Gastroesophageal sphincter (tissue), 4 donors: ENCODE measurements at regions not wholly inside any gene's neighbourhood (a gene's known extent, or its start where the extent isn't known, plus 50 kb on each side); places are given as distances from the start of the nearest gene placed in this dataset.

Experiments
- ATAC-seq: fragments of 150-250 bp; one replicate; pipeline ENCODE4 v1.9.1; 2016; ENCODE audit warnings: mild to moderate bottlenecking, moderate library complexity
- H3K27ac ChIP-seq, 4 donors: fragments of 200-600 bp; sonication (generic) in 3 of 4; 1 replicate in 3 of 4; 2 replicates in 1 of 4; pipeline ENCODE4 v1.5.1; 2016 to 2019
- H3K27me3 ChIP-seq: fragments of 200-600 bp; sonication (generic); one replicate; pipeline ENCODE4 v1.5.1; 2019
- H3K36me3 ChIP-seq, 2 donors: fragments of 200-600 bp; sonication (generic); one replicate each; pipeline ENCODE4 v1.5.1; 2019; ENCODE audit warnings: control low read depth in 1 of 2
- H3K4me1 ChIP-seq, 3 donors: fragments of 200-600 bp; sonication (generic); 1 replicate in 2 of 3; 2 replicates in 1 of 3; pipeline ENCODE4 v1.5.1; 2016 to 2019; ENCODE audit warnings: control low read depth in 2 of 3
- H3K4me3 ChIP-seq, 2 donors: fragments of 200-600 bp; sonication (generic); one replicate each; pipeline ENCODE4 v1.5.1; 2019; ENCODE audit warnings: mild to moderate bottlenecking in 1 of 2, moderate library complexity in 1 of 2
- H3K9me3 ChIP-seq, 3 donors: fragments of 200-600 bp; sonication (generic); one replicate each; pipeline ENCODE4 v1.5.1; 2017 to 2019; ENCODE audit warnings: control low read depth in 2 of 3
- CTCF ChIP-seq, 4 experiments: fragments of 200-600 bp in 2 of 4; fragments of 450-650 bp in 2 of 4; sonication (generic) in 1 of 4; IDR thresholded peaks; one replicate each; pipeline ENCODE4 v1.5.1; 2017 to 2019; ENCODE audit warnings: antibody characterized with exemption in 4 of 4, mild to moderate bottlenecking in 2 of 4, moderate library complexity in 2 of 4
- EP300 ChIP-seq: sonication (generic); formaldehyde crosslinking; IDR thresholded peaks from one replicate; pipeline ENCODE4 v1.6.1; 2017; ENCODE audit warnings: antibody characterized with exemption, mild to moderate bottlenecking
- POLR2A ChIP-seq, 2 donors: fragments of 450-650 bp; IDR thresholded peaks; one replicate each; pipeline ENCODE4 v1.6.1; 2017; ENCODE audit warnings: antibody characterized with exemption in 2 of 2, mild to moderate bottlenecking in 2 of 2, moderate library complexity in 1 of 2
- POLR2AphosphoS5 ChIP-seq: sonication (generic); formaldehyde crosslinking; IDR thresholded peaks from one replicate; pipeline ENCODE4 v1.6.1; 2017; ENCODE audit warnings: antibody characterized with exemption
- WGBS, 2 donors: methylation state at CpG; one replicate each; pipeline ENCODE4 v1.1.5; 2018; ENCODE audit warnings: low coverage in 1 of 2; 5-methylcytosine and 5-hydroxymethylcytosine counted together

- H3K36me3 ChIP-seq, result no peaks in the 10 kb centered on the region
- no peak for ATAC-seq
- TF ChIP-seq POLR2AphosphoS5, result no peak
- no peak for TF ChIP-seq CTCF (IDR thresholded peaks at IDR 0.05)
- no peak for TF ChIP-seq EP300
- TF ChIP-seq POLR2A (IDR thresholded peaks at IDR 0.05), result no peak
- H3K27ac ChIP-seq, result no peak overlapping the region
- no peaks in the 10 kb centered on the region for H3K4me1 ChIP-seq
- H3K4me3 ChIP-seq, result no peak overlapping the region
- no peaks in the 10 kb centered on the region for H3K27me3 ChIP-seq
- H3K9me3 ChIP-seq, result no peaks in the 10 kb centered on the region
Measured at GRCh38 chr5:97752871-97753270, 569.8 kb upstream of the RIOK2 start.

- no peak for TF ChIP-seq EP300
- Histone ChIP-seq H3K4me1 (no peaks in the 10 kb centered on the region), H3K27ac (no peak overlapping the region), H3K27me3 (no peaks in the 10 kb centered on the region), H3K9me3 (no peaks in the 10 kb centered on the region), H3K36me3 (no peaks in the 10 kb centered on the region), H3K4me3 (no peak overlapping the region)
- no peak for ATAC-seq
Measured at GRCh38 chr5:97762483-97762882, 579.4 kb upstream of the RIOK2 start.

GRCh38 chr5:97764700-97765099, 581.7 kb upstream of the RIOK2 start:
- Histone ChIP-seq H3K36me3 (no peaks in the 10 kb centered on the region), H3K27ac (no peak overlapping the region), H3K27me3 (no peaks in the 10 kb centered on the region), H3K4me3 (no peak overlapping the region), H3K9me3 (no peaks in the 10 kb centered on the region), H3K4me1 (no peaks in the 10 kb centered on the region)
- no peak for ATAC-seq
- TF ChIP-seq POLR2AphosphoS5 (no peak), POLR2A (IDR thresholded peaks at IDR 0.05) (no peak), CTCF (IDR thresholded peaks at IDR 0.05) (no peak), EP300 (no peak)
- WGBS, 2 donors, result 88 to 95% methylated on average over 2 to 3 of the region's 3 CpGs

- Histone ChIP-seq H3K9me3 (no peaks in the 10 kb centered on the region), H3K4me1 (no peaks in the 10 kb centered on the region), H3K27ac (no peak overlapping the region), H3K27me3 (no peaks in the 10 kb centered on the region), H3K36me3 (no peaks in the 10 kb centered on the region), H3K4me3 (no peak overlapping the region)
- no peak for ATAC-seq
- 63% methylated on average over 2 of the region's 2 CpGs; no CpG with 5 or more reads in 1 of the 2 donors for WGBS, 2 donors
- TF ChIP-seq POLR2A (IDR thresholded peaks at IDR 0.05), result no peak
- no peak for TF ChIP-seq POLR2AphosphoS5
- no peak for TF ChIP-seq EP300
- TF ChIP-seq CTCF (IDR thresholded peaks at IDR 0.05), result no peak
Measured at GRCh38 chr5:97778451-97778850, 595.4 kb upstream of the RIOK2 start.

GRCh38 chr5:97788369-97788768, 605.3 kb upstream of the RIOK2 start:
- TF ChIP-seq POLR2AphosphoS5 (no peak), CTCF (IDR thresholded peaks at IDR 0.05) (no peak), POLR2A (IDR thresholded peaks at IDR 0.05) (no peak), EP300 (no peak)
- Histone ChIP-seq H3K27ac (no peak overlapping the region), H3K27me3 (no peaks in the 10 kb centered on the region), H3K4me3 (no peak overlapping the region), H3K4me1 (no peaks in the 10 kb centered on the region), H3K36me3 (no peaks in the 10 kb centered on the region), H3K9me3 (no peaks in the 10 kb centered on the region)
- ATAC-seq, result no peak
- WGBS, 2 donors, result 88 to 95% methylated on average over 1 of the region's 1 CpG

- Histone ChIP-seq H3K4me1 (no peaks in the 10 kb centered on the region), H3K9me3 (peaks cover 0 to under 1% (median 0%) of the 10 kb centered on the region in 3 donors), H3K36me3 (no peaks in the 10 kb centered on the region), H3K4me3 (no peak overlapping the region), H3K27ac (no peak overlapping the region), H3K27me3 (no peaks in the 10 kb centered on the region)
- 33 to 42% methylated on average over 1 of the region's 1 CpG for WGBS, 2 donors
- no peak for ATAC-seq
- TF ChIP-seq POLR2AphosphoS5, result no peak
- TF ChIP-seq EP300, result no peak
- no peak for TF ChIP-seq CTCF (IDR thresholded peaks at IDR 0.05)
- no peak for TF ChIP-seq POLR2A (IDR thresholded peaks at IDR 0.05)
Measured at GRCh38 chr5:97797994-97798451, 615.0 kb upstream of the RIOK2 start.
